Fibroblast of lung (primary cell): ENCODE measurements at regions not wholly inside any gene's neighbourhood (a gene's known extent, or its start where the extent isn't known, plus 50 kb on each side); places are given as distances from the start of the nearest gene placed in this dataset.

Experiments
- DNase-seq, 2 donors: peaks; one replicate each; pipeline versions ENCODE4 v3.0.0 to v3.0.0-alpha.2; 2010; ENCODE audit warnings: low read depth in 2 of 2
- H2AFZ ChIP-seq: 2 replicates; pipeline ENCODE4 v1.5.1; 2012; ENCODE audit warnings: low read length, control low read depth, inconsistent platforms
- H3K27ac ChIP-seq: 2 replicates; pipeline ENCODE4 v1.5.1; 2011; ENCODE audit warnings: low read length, control low read depth; ENCODE audit not compliant: insufficient read depth
- H3K27me3 ChIP-seq: 2 replicates; pipeline ENCODE4 v1.5.1; 2011; ENCODE audit warnings: mild to moderate bottlenecking, low read length; ENCODE audit not compliant: control insufficient read depth, insufficient read depth
- H3K36me3 ChIP-seq: 2 replicates; pipeline ENCODE4 v1.5.1; 2011; ENCODE audit warnings: low read length; ENCODE audit not compliant: control insufficient read depth, insufficient read depth
- H3K4me1 ChIP-seq: 2 replicates; pipeline ENCODE4 v1.5.1; 2011; ENCODE audit warnings: low read length; ENCODE audit not compliant: control insufficient read depth, insufficient read depth; ENCODE audit errors: extremely low read depth
- H3K4me2 ChIP-seq: 2 replicates; pipeline ENCODE4 v1.5.1; 2011; ENCODE audit warnings: low read length, control low read depth; ENCODE audit not compliant: insufficient read depth; ENCODE audit errors: extremely low read depth
- H3K4me3 ChIP-seq, 4 experiments: fragments of 200-600 bp in 1 of 4; sonication (generic) in 1 of 4; replicated peaks in 1 of 4; 2 replicates each; pipeline ENCODE4 v1.5.1; 2011 to 2016; ENCODE audit warnings: low read length in 4 of 4, low read depth in 3 of 4, mild to moderate bottlenecking in 3 of 4, control low read depth in 2 of 4, inconsistent platforms in 1 of 4, mixed read lengths in 1 of 4; ENCODE audit not compliant: insufficient read depth in 1 of 4; ENCODE audit errors: control extremely low read depth in 1 of 4
- H3K79me2 ChIP-seq: 2 replicates; pipeline ENCODE4 v1.5.1; 2012; ENCODE audit warnings: mild to moderate bottlenecking, low read length, inconsistent platforms; ENCODE audit not compliant: control insufficient read depth, insufficient read depth
- H3K9ac ChIP-seq: 2 replicates; pipeline ENCODE4 v1.5.1; 2011; ENCODE audit warnings: mild to moderate bottlenecking, low read length, control low read depth; ENCODE audit not compliant: insufficient read depth
- H3K9me3 ChIP-seq: 2 replicates; pipeline ENCODE4 v1.5.1; 2012; ENCODE audit warnings: low read depth, low read length; ENCODE audit not compliant: control insufficient read depth, insufficient read depth
- H4K20me1 ChIP-seq: 2 replicates; pipeline ENCODE4 v1.5.1; 2011; ENCODE audit warnings: low read length; ENCODE audit not compliant: control insufficient read depth, insufficient read depth; ENCODE audit errors: extremely low read depth
- CTCF ChIP-seq, 2 donors: IDR thresholded peaks in 1 of 2; conservative IDR thresholded peaks in 1 of 2; 1 replicate in 1 of 2; 2 replicates in 1 of 2; pipeline ENCODE4 v1.5.1; 2011 to 2012; ENCODE audit warnings: low read length in 2 of 2, control low read depth in 1 of 2, inconsistent platforms in 1 of 2, low read depth in 1 of 2, mild to moderate bottlenecking in 1 of 2
- EZH2 ChIP-seq: IDR thresholded peaks from 2 replicates; pipeline ENCODE4 v1.5.1; 2012; ENCODE audit warnings: low read length, control low read depth, mild to moderate bottlenecking; ENCODE audit errors: missing control alignments

GRCh38 chr2:66694087-66694860, 259.3 kb downstream of the MEIS1 start:
- TF ChIP-seq EZH2: no peak
- no peak for TF ChIP-seq CTCF (conservative IDR thresholded peaks at IDR 0.05 in 1 of 2, IDR thresholded peaks at IDR 0.05 in 1 of 2; ENCODE audit: low read depth in 1 of 2, low read length in 2 of 2)
- H2AFZ ChIP-seq: no peak overlapping the region
- H3K9me3 ChIP-seq: no peaks in the 10 kb centered on the region
- no peak overlapping the region for H3K4me2 ChIP-seq
- no peak overlapping the region for H3K9ac ChIP-seq
- DNase-seq: no peak
- no peaks in the 10 kb centered on the region for H3K36me3 ChIP-seq
- no peaks in the 10 kb centered on the region for H3K27me3 ChIP-seq
- no peak overlapping the region for H3K4me3 ChIP-seq
- H3K79me2 ChIP-seq: no peaks in the 10 kb centered on the region
- no peak overlapping the region for H3K27ac ChIP-seq
- H4K20me1 ChIP-seq: no peaks in the 10 kb centered on the region
- H3K4me1 ChIP-seq: no peaks in the 10 kb centered on the region

- no peak overlapping the region for H3K27ac ChIP-seq
- no peaks in the 10 kb centered on the region for H3K4me1 ChIP-seq
- no peak for DNase-seq
- no peaks in the 10 kb centered on the region for H3K9me3 ChIP-seq
- no peaks in the 10 kb centered on the region for H3K36me3 ChIP-seq
- no peak overlapping the region for H3K4me2 ChIP-seq
- H3K9ac ChIP-seq: no peak overlapping the region
- H3K79me2 ChIP-seq: no peaks in the 10 kb centered on the region
- H3K4me3 ChIP-seq: no peak overlapping the region
- no peaks in the 10 kb centered on the region for H4K20me1 ChIP-seq
- H3K27me3 ChIP-seq: no peaks in the 10 kb centered on the region
- peak overlapping the region; percentile 17 for H2AFZ ChIP-seq
- TF ChIP-seq CTCF (conservative IDR thresholded peaks at IDR 0.05 in 1 of 2, IDR thresholded peaks at IDR 0.05 in 1 of 2; ENCODE audit: low read depth in 1 of 2, low read length in 2 of 2) (no peak), EZH2 (no peak)
These were observed 260.4 kb downstream of the MEIS1 start for GRCh38 chr2:66695226-66695735.

DNA sequence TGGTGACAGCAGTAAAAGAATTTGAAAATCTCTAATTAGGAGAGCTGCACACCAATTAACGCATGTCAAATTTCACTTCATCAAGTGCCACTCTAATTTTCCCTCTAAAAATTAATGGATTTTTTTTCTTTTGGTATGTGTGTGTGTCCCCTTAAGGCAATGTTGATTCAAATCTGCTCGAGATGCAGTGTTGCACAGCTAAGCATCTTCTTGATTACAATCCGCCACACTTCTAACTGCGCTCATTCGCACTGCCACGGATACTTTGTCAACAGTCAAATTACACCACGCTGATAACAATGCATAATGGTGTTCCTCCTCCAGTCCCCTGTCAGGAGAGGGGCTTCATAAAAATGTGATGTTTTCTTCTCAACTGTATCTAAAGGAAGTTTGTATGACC, 261.4 kb downstream of the MEIS1 start:
- peak overlapping the region; percentile 20 for H3K27ac ChIP-seq
- H3K79me2 ChIP-seq: no peaks in the 10 kb centered on the region
- no peak overlapping the region for H3K9ac ChIP-seq
- no peaks in the 10 kb centered on the region for H4K20me1 ChIP-seq
- H3K27me3 ChIP-seq: no peaks in the 10 kb centered on the region
- H2AFZ ChIP-seq: peak overlapping the region; percentile 34
- no peak for TF ChIP-seq EZH2
- TF ChIP-seq CTCF (conservative IDR thresholded peaks at IDR 0.05 in 1 of 2, IDR thresholded peaks at IDR 0.05 in 1 of 2; ENCODE audit: low read depth in 1 of 2, low read length in 2 of 2): no peak
- no peaks in the 10 kb centered on the region for H3K36me3 ChIP-seq
- H3K4me1 ChIP-seq: no peaks in the 10 kb centered on the region
- no peaks in the 10 kb centered on the region for H3K9me3 ChIP-seq
- DNase-seq: no peak
- peak overlapping the region; percentile 68 for H3K4me2 ChIP-seq
- H3K4me3 ChIP-seq: peak overlapping the region in 2 of 4 experiments; percentile 7 to 19
